ENCODE measurements at regions not wholly inside any gene's neighbourhood (a gene's known extent, or its start where the extent isn't known, plus 50 kb on each side); places are given as distances from the start of the nearest gene placed in this dataset.
"Not testable (repeated sequence)": the region's sequence is repeated elsewhere in the genome, so short reads cannot be mapped to it uniquely, and the experiment has no call there.

DNA sequence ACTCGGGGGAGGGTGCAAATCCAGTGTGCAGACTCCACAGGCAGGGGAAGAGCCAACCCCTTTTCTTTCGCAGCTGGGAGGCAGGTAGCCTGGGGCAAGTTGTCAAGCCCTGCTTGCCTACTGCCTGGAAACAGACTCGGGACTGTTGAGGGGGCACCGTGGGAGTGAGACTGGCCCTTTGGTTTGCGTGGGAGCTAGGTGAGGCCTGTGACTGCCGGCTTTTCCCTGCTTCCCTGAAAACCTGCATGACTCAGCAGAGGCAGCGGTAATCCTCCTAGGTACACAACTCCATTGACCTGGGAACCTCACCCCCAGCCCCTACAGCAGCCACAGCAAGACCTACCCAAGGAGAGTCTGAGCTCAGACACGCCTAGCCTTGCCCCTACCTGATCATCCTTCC lies 509.5 kb downstream of the DTWD2 start:
- DNase-seq (ENCODE audit: low read depth) = no peak

- DNase-seq (ENCODE audit: low read depth) = no peak
These were observed 520.3 kb downstream of the DTWD2 start for GRCh38 chr5:118468085-118468484.

GRCh38 chr5:118467103-118467502 lies 521.2 kb downstream of the DTWD2 start:
- no peak for DNase-seq (ENCODE audit: low read depth)

DNA sequence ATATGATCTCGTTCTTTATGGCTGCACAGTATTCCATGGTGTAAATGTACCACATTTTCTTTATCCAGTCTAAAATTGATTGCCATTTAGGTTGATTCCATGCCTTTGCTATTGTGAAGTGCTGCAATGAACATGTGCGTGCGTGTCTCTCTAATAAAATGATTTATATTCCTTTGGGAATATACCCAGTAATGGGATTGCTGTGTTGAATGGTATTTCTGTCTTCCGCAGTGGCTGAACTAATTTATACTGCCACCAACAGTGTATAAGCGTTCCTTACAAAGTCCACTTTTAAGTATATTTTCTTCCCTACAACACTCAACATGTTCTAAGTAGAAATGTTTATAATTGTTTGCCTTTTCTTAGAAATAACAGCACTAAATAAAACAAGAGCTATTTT lies 521.9 kb downstream of the DTWD2 start:
- DNase-seq (ENCODE audit: low read depth) = no peak

- not testable (repeated sequence) for DNase-seq (ENCODE audit: low read depth)
These were observed 526.1 kb downstream of the DTWD2 start for GRCh38 chr5:118462276-118462675.

- DNase-seq (ENCODE audit: low read depth) = no peak
These were observed 526.9 kb downstream of the DTWD2 start for GRCh38 chr5:118461436-118461835.

DNA sequence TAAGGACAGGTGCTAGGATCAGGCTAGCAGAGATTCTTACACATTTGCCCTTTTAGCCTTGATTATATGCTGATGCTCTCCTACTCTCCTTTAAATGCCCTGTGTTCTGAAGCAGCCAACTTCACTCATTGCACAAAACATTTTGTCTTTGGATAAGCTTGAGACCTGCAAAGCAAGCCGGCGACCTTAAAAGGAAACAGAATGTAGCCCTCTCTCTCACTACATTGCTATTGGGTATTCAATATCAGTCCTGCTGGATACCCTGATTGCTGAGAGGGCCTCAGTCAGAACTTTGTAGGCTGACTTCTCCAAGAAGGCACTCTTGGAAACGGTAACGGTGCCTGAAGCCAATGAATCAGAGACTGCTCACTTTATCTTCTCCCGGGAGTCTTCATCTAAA lies 528.9 kb downstream of the DTWD2 start:
- no peak for DNase-seq (ENCODE audit: low read depth)

DNA sequence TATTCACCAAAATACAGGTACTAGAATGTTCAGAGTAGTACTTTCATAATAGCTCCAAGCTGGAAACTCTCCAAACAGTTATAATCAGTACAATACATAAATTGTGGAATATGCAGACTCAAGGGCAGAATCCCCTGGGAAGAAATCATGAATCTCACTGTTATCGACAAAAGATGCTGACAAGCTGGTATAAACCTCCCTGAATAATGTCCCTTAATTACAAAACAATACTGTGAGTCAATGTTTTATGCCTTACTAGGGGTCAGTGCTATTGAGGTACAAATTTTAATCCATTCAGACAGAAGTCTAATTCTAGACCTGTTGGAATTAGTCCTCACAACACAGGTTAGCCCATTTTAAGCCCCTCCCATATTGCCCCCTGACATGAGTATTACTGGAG lies 532.3 kb downstream of the DTWD2 start:
- no peak for DNase-seq (ENCODE audit: low read depth)

- DNase-seq (ENCODE audit: low read depth) = no peak
These were observed 536.6 kb downstream of the DTWD2 start for GRCh38 chr5:118451697-118452247.

GRCh38 chr5:118450554-118451332 lies 537.6 kb downstream of the DTWD2 start:
- DNase-seq (ENCODE audit: low read depth) = no peak

DNA sequence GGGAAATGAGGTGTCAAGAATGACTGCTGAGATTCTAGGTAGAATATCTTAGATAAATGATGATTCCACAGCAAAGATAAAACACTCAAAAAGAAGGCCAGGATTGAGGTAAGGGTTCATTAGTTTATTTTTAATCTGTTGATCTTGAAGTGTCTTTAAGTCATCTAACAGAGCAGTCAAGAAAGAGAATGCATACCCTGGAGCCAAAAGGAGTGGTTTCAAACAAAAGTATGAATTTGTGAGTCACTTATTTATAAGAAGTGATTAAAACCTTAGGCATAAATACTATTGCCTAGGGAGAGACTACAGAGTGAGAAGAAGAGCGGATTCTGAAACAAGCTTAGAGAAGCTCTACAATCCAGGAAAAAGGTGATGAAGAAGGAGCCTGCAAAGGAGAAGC lies 541.0 kb downstream of the DTWD2 start:
- DNase-seq (ENCODE audit: low read depth) = no peak

DNA sequence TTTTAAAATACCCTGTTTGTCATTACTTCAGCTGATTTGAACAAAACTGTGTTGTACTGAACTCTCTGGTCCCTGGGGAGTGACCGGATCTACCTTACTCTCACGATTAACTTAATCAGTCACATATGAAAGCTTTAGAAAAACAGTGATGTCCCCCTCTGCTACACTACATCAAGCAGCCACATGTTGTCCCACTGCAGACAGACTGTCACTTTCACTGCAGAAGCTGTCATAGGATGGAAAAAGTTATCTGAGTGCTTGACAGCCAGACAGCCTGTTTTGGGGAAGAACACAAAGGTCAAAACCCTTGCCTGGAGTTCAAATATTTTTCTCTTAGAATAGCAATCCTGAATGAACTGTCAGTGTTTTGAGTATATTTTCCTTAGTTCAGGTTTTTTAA lies 546.4 kb downstream of the DTWD2 start:
- no peak for DNase-seq (ENCODE audit: low read depth)

DNA sequence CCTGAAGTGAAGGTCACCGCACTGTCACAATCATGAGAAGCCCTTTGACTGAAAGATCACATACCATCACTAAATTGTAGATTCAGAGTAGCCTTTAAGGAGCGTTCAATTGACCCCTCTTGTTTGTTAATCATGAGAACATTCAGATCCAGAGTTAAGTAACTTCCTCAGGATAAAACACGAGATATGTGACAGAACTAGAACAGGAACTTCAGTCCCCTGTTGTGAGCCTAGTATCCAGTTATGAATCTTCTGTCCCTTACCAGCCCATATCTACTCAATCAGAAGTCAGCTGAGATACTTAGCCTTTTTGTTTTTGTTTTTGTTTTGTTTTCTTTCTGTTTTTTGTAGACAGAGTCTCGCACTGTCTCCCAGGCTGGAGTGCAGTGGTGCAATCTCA lies 547.3 kb downstream of the DTWD2 start:
- no peak for DNase-seq (ENCODE audit: low read depth)

DNA sequence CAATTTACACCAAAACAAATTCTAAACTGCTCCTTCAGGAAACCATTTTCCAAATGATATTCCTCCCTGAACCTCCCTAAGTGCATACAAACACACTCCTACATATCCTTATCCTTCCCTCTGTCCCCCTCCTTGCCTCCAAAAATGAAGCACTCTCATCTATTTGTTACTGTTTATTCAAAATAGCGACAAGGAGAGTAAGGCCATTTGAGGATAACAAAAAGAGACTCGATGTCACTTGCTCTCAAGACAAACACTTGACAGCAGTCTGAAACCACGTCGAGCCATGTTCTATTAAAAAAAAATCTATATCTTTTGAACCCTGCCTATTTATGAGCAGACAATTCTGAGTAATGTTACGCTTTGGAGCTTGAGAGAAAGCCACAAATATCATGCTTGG lies 547.9 kb downstream of the DTWD2 start:
- DNase-seq (ENCODE audit: low read depth) = no peak

- DNase-seq (ENCODE audit: low read depth) = no peak
These were observed 548.5 kb downstream of the DTWD2 start for GRCh38 chr5:118439831-118440230.

- no peak for DNase-seq (ENCODE audit: low read depth)
These were observed 553.2 kb downstream of the DTWD2 start for GRCh38 chr5:118435131-118435530.

DNA sequence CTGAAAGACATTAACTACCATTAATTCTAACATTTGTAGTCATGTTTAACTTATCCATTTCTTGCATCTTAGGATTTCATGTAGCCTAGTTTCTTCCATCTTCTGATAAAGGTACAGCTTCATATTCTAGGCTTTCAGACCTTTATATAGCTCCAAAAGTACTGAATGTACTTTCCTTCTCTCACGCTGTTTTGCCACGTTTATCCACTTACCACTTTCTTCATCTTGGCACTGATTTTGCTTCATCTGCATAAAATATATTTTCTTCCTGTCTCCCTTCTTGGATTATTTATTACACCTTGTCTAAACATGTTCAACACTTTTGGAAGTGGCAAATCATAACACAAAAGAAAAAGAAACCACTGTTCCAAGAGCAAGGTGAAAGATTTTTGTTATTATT lies 553.8 kb downstream of the DTWD2 start:
- DNase-seq (ENCODE audit: low read depth) = no peak

DNA sequence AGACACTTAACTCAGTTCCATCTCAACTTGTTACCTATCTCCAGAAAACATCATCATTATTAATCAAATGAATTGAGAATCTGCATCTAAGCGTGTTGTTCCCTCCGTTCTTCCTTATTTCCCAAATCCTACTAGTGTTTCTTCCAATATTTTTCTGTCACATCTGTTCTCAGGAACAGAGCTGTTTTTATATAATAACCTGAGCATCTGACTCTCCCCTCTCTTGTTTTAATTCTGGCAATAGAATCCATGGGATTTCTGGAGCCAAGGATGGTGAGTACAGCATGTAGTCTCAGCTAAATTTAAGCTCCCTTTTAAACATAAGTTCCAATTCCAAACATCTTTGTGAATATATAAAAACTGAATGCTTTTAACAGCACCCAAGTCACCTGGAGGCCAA lies 558.3 kb downstream of the DTWD2 start:
- no peak for DNase-seq (ENCODE audit: low read depth)

DNA sequence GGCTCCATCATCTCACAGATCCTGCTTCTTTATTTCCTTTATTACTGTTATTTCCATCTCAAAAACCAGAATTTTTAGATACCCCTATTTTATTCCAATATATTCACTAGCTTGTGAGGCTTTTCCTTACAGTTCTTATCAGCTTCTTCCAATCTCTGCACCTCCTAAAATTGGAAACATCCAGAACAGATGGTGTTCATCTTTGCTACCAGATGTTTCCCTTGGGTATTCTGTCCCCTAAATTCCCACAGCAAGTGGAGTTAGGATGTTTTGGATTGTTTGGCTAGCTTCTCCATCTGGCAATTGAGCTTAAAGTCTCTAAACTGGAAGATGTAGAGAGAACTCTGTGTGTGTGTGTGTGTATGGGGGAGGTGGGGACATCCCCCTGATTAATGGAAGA lies 580.4 kb downstream of the DTWD2 start:
- no peak for DNase-seq (ENCODE audit: low read depth)

DNA sequence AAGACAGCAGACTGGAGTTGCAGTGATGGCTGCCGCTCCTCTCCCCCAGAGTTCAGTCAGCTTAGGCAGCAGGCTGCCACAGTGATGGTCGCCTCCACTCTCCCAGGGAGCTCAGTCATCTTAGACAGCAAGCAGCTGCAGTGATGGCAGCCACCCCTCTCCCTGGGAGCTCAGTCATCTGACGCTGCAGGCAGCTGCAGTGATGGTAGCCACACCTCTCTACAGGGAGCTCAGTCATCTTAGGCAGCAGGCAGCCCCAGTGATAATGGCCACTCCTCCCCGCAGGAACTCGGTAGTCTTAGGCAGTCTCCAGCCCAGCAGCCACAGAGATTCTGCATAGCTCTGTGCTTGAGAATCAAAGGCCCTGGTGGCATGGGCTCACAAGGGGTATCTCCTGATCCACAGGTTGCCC lies 582.7 kb downstream of the DTWD2 start:
- no peak for DNase-seq (ENCODE audit: low read depth)

DNA sequence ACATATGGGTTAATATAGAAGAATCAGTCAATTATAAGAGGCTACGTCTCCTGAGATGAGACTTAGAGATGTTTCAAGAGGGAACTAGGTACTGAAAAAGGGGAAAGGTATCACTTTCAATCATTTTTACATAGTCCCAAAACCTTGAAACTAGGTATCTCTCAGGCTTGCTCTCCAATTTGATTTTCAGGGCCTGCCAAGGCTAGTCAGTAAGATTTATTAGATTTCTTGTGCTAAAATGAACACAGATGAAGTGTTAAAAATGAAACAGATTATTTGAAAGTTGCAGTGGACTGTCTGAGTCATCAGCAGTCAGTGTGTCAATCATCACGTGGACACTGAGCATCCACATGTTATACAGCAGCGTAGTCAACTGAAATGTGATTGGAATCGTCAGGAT lies 591.1 kb downstream of the DTWD2 start:
- no peak for DNase-seq (ENCODE audit: low read depth)

- DNase-seq (ENCODE audit: low read depth) = no peak
These were observed 595.9 kb downstream of the DTWD2 start for GRCh38 chr5:118392491-118392890.

- not testable (repeated sequence) for DNase-seq (ENCODE audit: low read depth)
These were observed 605.4 kb downstream of the DTWD2 start for GRCh38 chr5:118382931-118383330.

DNA sequence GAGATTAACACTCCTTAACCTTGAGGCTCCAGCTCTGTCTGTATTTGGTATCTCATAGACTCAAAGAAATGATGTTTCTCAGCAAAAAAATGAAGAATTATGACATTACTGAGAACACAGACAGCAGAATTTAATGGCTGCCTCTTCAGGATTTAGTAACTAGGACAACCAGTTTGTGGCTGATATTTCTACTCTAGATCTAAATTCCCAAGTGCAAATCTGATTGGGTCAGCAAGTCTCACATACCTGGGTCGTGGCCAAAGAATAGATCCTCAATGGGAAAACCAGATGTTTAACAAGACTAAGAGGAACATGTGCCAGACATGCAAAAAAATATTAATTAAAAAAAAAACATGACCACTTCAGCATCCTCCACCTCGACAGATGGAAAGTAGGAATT lies 608.9 kb downstream of the DTWD2 start:
- DNase-seq (ENCODE audit: low read depth) = no peak

Data from activated T-cell treated with anti-CD3 and anti-CD28 coated beads for 24 hours (primary cell).